Fibroblast of villous mesenchyme (primary cell): ENCODE measurements at regions not wholly inside any gene's neighbourhood (a gene's known extent, or its start where the extent isn't known, plus 50 kb on each side); places are given as distances from the start of the nearest gene placed in this dataset.

Experiments
- DNase-seq: peaks from one replicate; pipeline ENCODE4 v3.0.0-alpha.2; 2010; ENCODE audit warnings: low read depth
- H3K4me3 ChIP-seq: 2 replicates; pipeline ENCODE4 v1.5.1; 2011; ENCODE audit warnings: low read depth, mild to moderate bottlenecking, low read length
- TF ChIP-seq, protein P1 (sequence below): IDR thresholded peaks from 2 replicates; pipeline ENCODE4 v1.5.1; 2012; ENCODE audit warnings: low read depth, mild to moderate bottlenecking, low read length; ENCODE audit not compliant: insufficient read depth

DNA sequence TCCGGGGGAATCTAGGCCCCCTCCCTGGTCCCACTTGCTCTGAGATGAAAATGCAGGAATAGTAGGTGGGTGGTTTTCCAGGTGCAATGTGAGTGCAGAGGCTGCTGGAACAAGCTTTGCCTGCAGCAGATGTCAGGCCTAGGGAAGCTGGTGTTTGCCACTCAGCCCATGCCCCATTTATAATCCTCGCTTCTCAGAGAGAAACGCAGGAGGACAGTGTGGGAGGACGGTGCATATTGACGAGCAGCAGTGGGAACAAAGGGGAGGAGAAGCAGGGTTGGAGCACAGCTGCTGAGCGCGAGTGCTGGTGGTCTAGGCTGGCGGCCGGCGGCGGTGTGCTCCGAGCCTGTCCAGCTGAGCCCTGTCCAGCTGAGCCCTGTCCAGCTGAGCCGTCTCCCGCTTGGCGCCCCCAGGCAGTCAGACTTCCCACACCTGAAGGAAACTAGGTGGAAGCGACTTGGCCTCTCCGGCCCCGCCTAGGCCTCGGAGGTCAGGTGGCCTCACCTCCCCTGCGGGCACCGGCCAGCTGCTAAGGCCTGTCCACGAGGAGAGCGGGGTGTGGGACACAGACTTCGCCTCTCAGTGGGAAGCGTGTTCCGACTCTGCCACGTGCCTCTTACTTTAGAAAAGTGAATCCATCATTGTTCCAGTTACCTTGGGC lies 49.7 kb upstream of the FRMD1 start:
- TF ChIP-seq, protein P1, sequence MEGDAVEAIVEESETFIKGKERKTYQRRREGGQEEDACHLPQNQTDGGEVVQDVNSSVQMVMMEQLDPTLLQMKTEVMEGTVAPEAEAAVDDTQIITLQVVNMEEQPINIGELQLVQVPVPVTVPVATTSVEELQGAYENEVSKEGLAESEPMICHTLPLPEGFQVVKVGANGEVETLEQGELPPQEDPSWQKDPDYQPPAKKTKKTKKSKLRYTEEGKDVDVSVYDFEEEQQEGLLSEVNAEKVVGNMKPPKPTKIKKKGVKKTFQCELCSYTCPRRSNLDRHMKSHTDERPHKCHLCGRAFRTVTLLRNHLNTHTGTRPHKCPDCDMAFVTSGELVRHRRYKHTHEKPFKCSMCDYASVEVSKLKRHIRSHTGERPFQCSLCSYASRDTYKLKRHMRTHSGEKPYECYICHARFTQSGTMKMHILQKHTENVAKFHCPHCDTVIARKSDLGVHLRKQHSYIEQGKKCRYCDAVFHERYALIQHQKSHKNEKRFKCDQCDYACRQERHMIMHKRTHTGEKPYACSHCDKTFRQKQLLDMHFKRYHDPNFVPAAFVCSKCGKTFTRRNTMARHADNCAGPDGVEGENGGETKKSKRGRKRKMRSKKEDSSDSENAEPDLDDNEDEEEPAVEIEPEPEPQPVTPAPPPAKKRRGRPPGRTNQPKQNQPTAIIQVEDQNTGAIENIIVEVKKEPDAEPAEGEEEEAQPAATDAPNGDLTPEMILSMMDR: no peak
- DNase-seq: no peak
- no peak overlapping the region for H3K4me3 ChIP-seq
